HCT116 (cell line): ENCODE measurements at regions not wholly inside any gene's neighbourhood (a gene's known extent, or its start where the extent isn't known, plus 50 kb on each side); places are given as distances from the start of the nearest gene placed in this dataset.

ENCODE experiments used
- ATAC-seq: fragments of 200-7000 bp; cut with Tn5 transposase; 2 replicates; pipeline ENCODE4 v1.9.1; 2020; ENCODE audit warnings: mild to moderate bottlenecking, moderate library complexity
- BruUV-seq: library from RNA; stranded (reverse); fragments of 400-500 nt; replicated peaks from 2 replicates; lab custom pipeline; 2021; lab: Mats Ljungman, UMichigan
- CTCF ChIA-PET: fragments of 300-600 bp; sonication (Branson Sonifier 250); formaldehyde crosslinking; loops from one replicate; lab custom pipeline; 2021; ENCODE audit warnings: antibody characterized with exemption; lab: Charles Lee
- POLR2A ChIA-PET: fragments of 300-600, 350-600 bp; sonication (Branson Sonifier 250); formaldehyde crosslinking; loops from one replicate; lab custom pipeline; 2021; ENCODE audit warnings: antibody characterized with exemption; lab: Charles Lee
- RAD21 ChIA-PET, 2 experiments: fragments of 300-600 bp; sonication (Branson Sonifier 250); formaldehyde crosslinking; loops; one replicate each; lab custom pipeline; 2023; ENCODE audit warnings: low total read pairs in 2 of 2; ENCODE audit not compliant: uncharacterized antibody in 2 of 2, unreplicated experiment in 2 of 2, low non-redundant PET in 1 of 2; lab: Charles Lee
- DNase-seq: peaks from one replicate; pipeline ENCODE4 v3.0.0-alpha.2; 2010; ENCODE audit warnings: low read depth, low spot score
- H2AFZ ChIP-seq: fragments of 200-600 bp; shearing (Covaris generic), sonication (generic); 2 replicates; pipeline ENCODE4 v1.6.1; 2017; ENCODE audit warnings: low read depth, mixed run types, mixed read lengths, antibody characterized with exemption, low read length; ENCODE audit not compliant: poor library complexity, severe bottlenecking
- H3K27ac ChIP-seq: 2 replicates; pipeline ENCODE4 v1.5.1; 2012; ENCODE audit warnings: low read depth, low read length
- H3K27me3 ChIP-seq: fragments of 200-600 bp; sonication (generic); 2 replicates; pipeline ENCODE4 v1.6.1; 2016; ENCODE audit warnings: mixed run types, low read length, mixed read lengths; ENCODE audit not compliant: insufficient read depth
- H3K36me3 ChIP-seq, 2 experiments: fragments of 200-500 bp in 1 of 2; fragments of 200-600 bp in 1 of 2; sonication (Bioruptor generic) in 1 of 2; sonication (generic) in 1 of 2; 2 replicates each; pipeline versions ENCODE4 v1.5.1 to v1.6.1; 2014 to 2016; ENCODE audit warnings: low read length in 2 of 2, inconsistent platforms in 1 of 2, mixed read lengths in 1 of 2, mixed run types in 1 of 2; ENCODE audit not compliant: insufficient read depth in 2 of 2, control insufficient read depth in 1 of 2
- H3K4me1 ChIP-seq, 2 experiments: fragments of 200-600 bp in 1 of 2; sonication (generic) in 1 of 2; 2 replicates each; pipeline versions ENCODE4 v1.5.1 to v1.6.1; 2012 to 2017; ENCODE audit warnings: low read length in 2 of 2, inconsistent platforms in 1 of 2, mild to moderate bottlenecking in 1 of 2, mixed read lengths in 1 of 2, mixed run types in 1 of 2, moderate library complexity in 1 of 2; ENCODE audit not compliant: insufficient read depth in 2 of 2, control insufficient read depth in 1 of 2
- H3K4me2 ChIP-seq: fragments of 200-600 bp; sonication (generic); 2 replicates; pipeline ENCODE4 v1.6.1; 2017; ENCODE audit warnings: mixed run types, low read length, mixed read lengths
- H3K4me3 ChIP-seq, 2 experiments: fragments of 200-600 bp in 1 of 2; sonication (generic) in 1 of 2; replicated peaks in 1 of 2; 2 replicates each; pipeline ENCODE4 v1.5.1; 2011 to 2016; ENCODE audit warnings: low read length in 2 of 2, control low read depth in 1 of 2, low read depth in 1 of 2, mild to moderate bottlenecking in 1 of 2, mixed read lengths in 1 of 2, mixed run types in 1 of 2
- H3K79me2 ChIP-seq: fragments of 200-600 bp; sonication (generic); 2 replicates; pipeline ENCODE4 v1.6.1; 2017; ENCODE audit warnings: mild to moderate bottlenecking, mixed run types, low read length, moderate library complexity, mixed read lengths; ENCODE audit not compliant: insufficient read depth
- H3K9ac ChIP-seq: fragments of 200-600 bp; sonication (generic); 2 replicates; pipeline ENCODE4 v1.6.1; 2016; ENCODE audit warnings: low read length, mixed read lengths
- H3K9me2 ChIP-seq: fragments of 200-600 bp; sonication (generic), shearing (Covaris generic); 2 replicates; pipeline ENCODE4 v1.6.1; 2017; ENCODE audit warnings: mixed run types, mild to moderate bottlenecking, moderate library complexity; ENCODE audit not compliant: insufficient read depth
- H3K9me3 ChIP-seq, 2 experiments: fragments of 200-500 bp in 1 of 2; fragments of 200-600 bp in 1 of 2; sonication (Bioruptor generic) in 1 of 2; sonication (generic) in 1 of 2; 2 replicates each; pipeline ENCODE4 v1.6.1; 2014 to 2017; ENCODE audit warnings: low read length in 2 of 2, mixed read lengths in 2 of 2, inconsistent platforms in 1 of 2, low read depth in 1 of 2, mild to moderate bottlenecking in 1 of 2, mixed run types in 1 of 2, moderate library complexity in 1 of 2; ENCODE audit not compliant: control insufficient read depth in 1 of 2, insufficient read depth in 1 of 2
- H4K20me1 ChIP-seq: fragments of 200-600 bp; sonication (generic), shearing (Covaris generic); 2 replicates; pipeline ENCODE4 v1.6.1; 2017; ENCODE audit warnings: mixed run types, mild to moderate bottlenecking, moderate library complexity; ENCODE audit not compliant: insufficient read depth
- ATF3 ChIP-seq: IDR thresholded peaks from 2 replicates; pipeline ENCODE4 v1.6.1; 2012
- CBX3 ChIP-seq: IDR thresholded peaks from 2 replicates; pipeline ENCODE4 v1.6.1; 2012; ENCODE audit warnings: low read depth
- CEBPB ChIP-seq: IDR thresholded peaks from 2 replicates; pipeline ENCODE4 v1.6.1; 2012; ENCODE audit warnings: low read depth
- JUND ChIP-seq: IDR thresholded peaks from 2 replicates; pipeline ENCODE4 v1.6.1; 2012
- POLR2AphosphoS5 ChIP-seq: IDR thresholded peaks from 2 replicates; pipeline ENCODE4 v1.6.1; 2011; ENCODE audit warnings: mild to moderate bottlenecking, low read depth, low read length, moderate library complexity
- RAD21 ChIP-seq: IDR thresholded peaks from 2 replicates; pipeline ENCODE4 v1.6.1; 2012; ENCODE audit warnings: low read depth, mild to moderate bottlenecking
- SIN3A ChIP-seq: IDR thresholded peaks from 2 replicates; pipeline ENCODE4 v1.6.1; 2012; ENCODE audit warnings: low read depth
- SRF ChIP-seq: IDR thresholded peaks from 2 replicates; pipeline ENCODE4 v1.6.1; 2012; ENCODE audit warnings: low read depth
- TCF7L2 ChIP-seq: IDR thresholded peaks from 2 replicates; pipeline ENCODE4 v1.7.0; 2011; ENCODE audit warnings: borderline replicate concordance, inconsistent platforms; ENCODE audit not compliant: insufficient read depth, insufficient read length; ENCODE audit errors: extremely low read depth
- YY1 ChIP-seq: IDR thresholded peaks from 2 replicates; pipeline ENCODE4 v1.6.1; 2011; ENCODE audit warnings: low read length, low read depth, moderate library complexity, mild to moderate bottlenecking; ENCODE audit not compliant: insufficient replicate concordance; ENCODE audit errors: extremely low read depth
- ZBTB33 ChIP-seq: IDR thresholded peaks from 2 replicates; pipeline ENCODE4 v1.6.1; 2011; ENCODE audit warnings: mild to moderate bottlenecking, low read length, moderate library complexity; ENCODE audit not compliant: insufficient replicate concordance; ENCODE audit errors: extremely low read depth
- ZFX ChIP-seq: fragments of 450-650 bp; IDR thresholded peaks from 2 replicates; pipeline ENCODE4 v1.6.1; 2017
- ZNF274 ChIP-seq: fragments of 200-500 bp; sonication (Bioruptor generic); IDR thresholded peaks from 2 replicates; pipeline ENCODE4 v1.6.1; 2014; ENCODE audit warnings: mild to moderate bottlenecking, low read depth, low read length, inconsistent platforms
- intact Hi-C: fragments of 100-400 bp; cut with micrococcal nuclease; formaldehyde crosslinking; loops from 2 replicates; pipeline ENCODE4 v1.10.0; 2022
- TF ChIP-seq, protein P1 (sequence below): IDR thresholded peaks from 2 replicates; pipeline ENCODE4 v1.6.1; 2012
- TF ChIP-seq, protein P2 (sequence below): IDR thresholded peaks from 2 replicates; pipeline ENCODE4 v1.6.1; 2012; ENCODE audit warnings: low read depth
- TF ChIP-seq, protein P3 (sequence below), 3 experiments: fragments of 200-600 bp in 1 of 3; sonication (generic) in 1 of 3; IDR thresholded peaks in 2 of 3; conservative IDR thresholded peaks in 1 of 3; 2 replicates each; pipeline ENCODE4 v1.5.1; 2012 to 2017; ENCODE audit warnings: low read depth in 2 of 3, low read length in 2 of 3, antibody characterized with exemption in 1 of 3, borderline replicate concordance in 1 of 3, control low read depth in 1 of 3, mild to moderate bottlenecking in 1 of 3, mixed read lengths in 1 of 3, mixed run types in 1 of 3, moderate library complexity in 1 of 3; ENCODE audit not compliant: insufficient read depth in 1 of 3

GRCh38 chr1:87810166-87810565, 481.5 kb downstream of the LMO4 start:
- CTCF ChIA-PET, result no interaction called here

More at GRCh38 chr1:87810166-87810565, 481.5 kb downstream of the LMO4 start:
- ATAC-seq, result no peak
- Histone ChIP-seq H3K9me3 (no peaks in the 10 kb centered on the region), H3K4me3 (no peak overlapping the region), H3K9me2 (no peaks in the 10 kb centered on the region), H4K20me1 (no peaks in the 10 kb centered on the region), H3K27me3 (no peaks in the 10 kb centered on the region), H3K4me2 (no peak overlapping the region), H3K36me3 (no peaks in the 10 kb centered on the region), H2AFZ (no peak overlapping the region), H3K27ac (no peak overlapping the region), H3K4me1 (peaks cover 13 to 20% of the 10 kb centered on the region in 2 experiments), H3K79me2 (no peaks in the 10 kb centered on the region), H3K9ac (no peak overlapping the region)
- TF ChIP-seq ATF3, result no peak
- no peak for TF ChIP-seq TCF7L2
- no peak for TF ChIP-seq SRF
- TF ChIP-seq POLR2AphosphoS5, result no peak
- TF ChIP-seq, protein P1, sequence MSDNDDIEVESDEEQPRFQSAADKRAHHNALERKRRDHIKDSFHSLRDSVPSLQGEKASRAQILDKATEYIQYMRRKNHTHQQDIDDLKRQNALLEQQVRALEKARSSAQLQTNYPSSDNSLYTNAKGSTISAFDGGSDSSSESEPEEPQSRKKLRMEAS, result no peak
- no peak for TF ChIP-seq SIN3A
- no peak for TF ChIP-seq JUND
- no peak for TF ChIP-seq CBX3
- no peak for TF ChIP-seq CEBPB
- no peak for TF ChIP-seq ZNF274
- TF ChIP-seq, protein P2, sequence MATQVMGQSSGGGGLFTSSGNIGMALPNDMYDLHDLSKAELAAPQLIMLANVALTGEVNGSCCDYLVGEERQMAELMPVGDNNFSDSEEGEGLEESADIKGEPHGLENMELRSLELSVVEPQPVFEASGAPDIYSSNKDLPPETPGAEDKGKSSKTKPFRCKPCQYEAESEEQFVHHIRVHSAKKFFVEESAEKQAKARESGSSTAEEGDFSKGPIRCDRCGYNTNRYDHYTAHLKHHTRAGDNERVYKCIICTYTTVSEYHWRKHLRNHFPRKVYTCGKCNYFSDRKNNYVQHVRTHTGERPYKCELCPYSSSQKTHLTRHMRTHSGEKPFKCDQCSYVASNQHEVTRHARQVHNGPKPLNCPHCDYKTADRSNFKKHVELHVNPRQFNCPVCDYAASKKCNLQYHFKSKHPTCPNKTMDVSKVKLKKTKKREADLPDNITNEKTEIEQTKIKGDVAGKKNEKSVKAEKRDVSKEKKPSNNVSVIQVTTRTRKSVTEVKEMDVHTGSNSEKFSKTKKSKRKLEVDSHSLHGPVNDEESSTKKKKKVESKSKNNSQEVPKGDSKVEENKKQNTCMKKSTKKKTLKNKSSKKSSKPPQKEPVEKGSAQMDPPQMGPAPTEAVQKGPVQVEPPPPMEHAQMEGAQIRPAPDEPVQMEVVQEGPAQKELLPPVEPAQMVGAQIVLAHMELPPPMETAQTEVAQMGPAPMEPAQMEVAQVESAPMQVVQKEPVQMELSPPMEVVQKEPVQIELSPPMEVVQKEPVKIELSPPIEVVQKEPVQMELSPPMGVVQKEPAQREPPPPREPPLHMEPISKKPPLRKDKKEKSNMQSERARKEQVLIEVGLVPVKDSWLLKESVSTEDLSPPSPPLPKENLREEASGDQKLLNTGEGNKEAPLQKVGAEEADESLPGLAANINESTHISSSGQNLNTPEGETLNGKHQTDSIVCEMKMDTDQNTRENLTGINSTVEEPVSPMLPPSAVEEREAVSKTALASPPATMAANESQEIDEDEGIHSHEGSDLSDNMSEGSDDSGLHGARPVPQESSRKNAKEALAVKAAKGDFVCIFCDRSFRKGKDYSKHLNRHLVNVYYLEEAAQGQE, result no peak
- TF ChIP-seq ZFX, result no peak
- no peak for TF ChIP-seq RAD21
- TF ChIP-seq YY1, result no peak
- TF ChIP-seq ZBTB33, result no peak
- TF ChIP-seq, protein P3, sequence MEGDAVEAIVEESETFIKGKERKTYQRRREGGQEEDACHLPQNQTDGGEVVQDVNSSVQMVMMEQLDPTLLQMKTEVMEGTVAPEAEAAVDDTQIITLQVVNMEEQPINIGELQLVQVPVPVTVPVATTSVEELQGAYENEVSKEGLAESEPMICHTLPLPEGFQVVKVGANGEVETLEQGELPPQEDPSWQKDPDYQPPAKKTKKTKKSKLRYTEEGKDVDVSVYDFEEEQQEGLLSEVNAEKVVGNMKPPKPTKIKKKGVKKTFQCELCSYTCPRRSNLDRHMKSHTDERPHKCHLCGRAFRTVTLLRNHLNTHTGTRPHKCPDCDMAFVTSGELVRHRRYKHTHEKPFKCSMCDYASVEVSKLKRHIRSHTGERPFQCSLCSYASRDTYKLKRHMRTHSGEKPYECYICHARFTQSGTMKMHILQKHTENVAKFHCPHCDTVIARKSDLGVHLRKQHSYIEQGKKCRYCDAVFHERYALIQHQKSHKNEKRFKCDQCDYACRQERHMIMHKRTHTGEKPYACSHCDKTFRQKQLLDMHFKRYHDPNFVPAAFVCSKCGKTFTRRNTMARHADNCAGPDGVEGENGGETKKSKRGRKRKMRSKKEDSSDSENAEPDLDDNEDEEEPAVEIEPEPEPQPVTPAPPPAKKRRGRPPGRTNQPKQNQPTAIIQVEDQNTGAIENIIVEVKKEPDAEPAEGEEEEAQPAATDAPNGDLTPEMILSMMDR (IDR thresholded peaks at IDR 0.05 in 2 of 3, conservative IDR thresholded peaks at IDR 0.05 in 1 of 3; ENCODE audit: borderline replicate concordance in 1 of 3, insufficient read depth in 1 of 3, low read depth in 2 of 3, low read length in 2 of 3), result no peak
- intact Hi-C loops, result no loop called here
- no TSS peak for BruUV-seq
- no peak for DNase-seq
- RAD21 ChIA-PET, result no interaction called here
- POLR2A ChIA-PET, result no interaction called here
